HEK293T (cell line): ENCODE measurements at regions not wholly inside any gene's neighbourhood (a gene's known extent, or its start where the extent isn't known, plus 50 kb on each side); places are given as distances from the start of the nearest gene placed in this dataset.
"Not testable (repeated sequence)": the region's sequence is repeated elsewhere in the genome, so short reads cannot be mapped to it uniquely, and the experiment has no call there.

Experiments
- CTCF ChIA-PET: fragments of 350-600 bp; formaldehyde crosslinking; extraction: SDS; loops from one replicate; lab custom pipeline; 2021; ENCODE audit warnings: antibody characterized with exemption, inconsistent platforms; lab: Yijun Ruan, JAX
- POLR2A ChIA-PET: fragments of 350-600 bp; formaldehyde crosslinking; extraction: SDS; loops from one replicate; lab custom pipeline; 2020; ENCODE audit warnings: antibody characterized with exemption, inconsistent platforms; lab: Yijun Ruan, JAX
- DNase-seq: peaks from one replicate; pipeline ENCODE4 v3.0.0; 2012; ENCODE audit warnings: mixed read lengths; ENCODE audit errors: extremely low spot score
- ARNT ChIP-seq: fragments of 450-650 bp; IDR thresholded peaks from 2 replicates; pipeline ENCODE4 v1.6.1; 2017; ENCODE audit warnings: mild to moderate bottlenecking
- BHLHE40 ChIP-seq: fragments of 450-650 bp; IDR thresholded peaks from 2 replicates; pipeline ENCODE4 v1.6.1; 2016; ENCODE audit warnings: mild to moderate bottlenecking, moderate library complexity, borderline replicate concordance
- CTBP1 ChIP-seq: fragments of 450-650 bp; IDR thresholded peaks from 2 replicates; pipeline ENCODE4 v1.6.1; 2016; ENCODE audit warnings: borderline replicate concordance
- ELF4 ChIP-seq: fragments of 450-650 bp; IDR thresholded peaks from 2 replicates; pipeline ENCODE4 v1.6.1; 2017; ENCODE audit warnings: antibody characterized with exemption
- FOXA1 ChIP-seq: fragments of 450-650 bp; IDR thresholded peaks from 2 replicates; pipeline ENCODE4 v1.6.1; 2016; ENCODE audit warnings: mild to moderate bottlenecking
- FOXK2 ChIP-seq: fragments of 450-650 bp; IDR thresholded peaks from 2 replicates; pipeline ENCODE4 v1.6.1; 2016; ENCODE audit warnings: mild to moderate bottlenecking
- FOXM1 ChIP-seq: fragments of 450-650 bp; IDR thresholded peaks from 2 replicates; pipeline ENCODE4 v1.6.1; 2017; ENCODE audit warnings: mild to moderate bottlenecking, borderline replicate concordance
- HDGF ChIP-seq: fragments of 450-650 bp; IDR thresholded peaks from 2 replicates; pipeline ENCODE4 v1.6.1; 2017; ENCODE audit warnings: antibody characterized with exemption, borderline replicate concordance
- L3MBTL2 ChIP-seq: fragments of 450-650 bp; conservative IDR thresholded peaks from 2 replicates; pipeline ENCODE4 v1.6.1; 2016; ENCODE audit warnings: mild to moderate bottlenecking
- LEF1 ChIP-seq: fragments of 450-650 bp; IDR thresholded peaks from 2 replicates; pipeline ENCODE4 v1.6.1; 2017; ENCODE audit warnings: mild to moderate bottlenecking, borderline replicate concordance
- NFRKB ChIP-seq: fragments of 450-650 bp; IDR thresholded peaks from 2 replicates; pipeline ENCODE4 v1.6.1; 2016; ENCODE audit warnings: mild to moderate bottlenecking, moderate library complexity
- SP1 ChIP-seq: fragments of 450-650 bp; IDR thresholded peaks from 2 replicates; pipeline ENCODE4 v1.6.1; 2017
- SUZ12 ChIP-seq: fragments of 450-650 bp; IDR thresholded peaks from 2 replicates; pipeline ENCODE4 v1.6.1; 2016; ENCODE audit warnings: mild to moderate bottlenecking
- TARDBP ChIP-seq: fragments of 450-650 bp; IDR thresholded peaks from 2 replicates; pipeline ENCODE4 v1.6.1; 2016
- ZNF384 ChIP-seq: fragments of 450-650 bp; IDR thresholded peaks from 2 replicates; pipeline ENCODE4 v1.6.1; 2016
- TF ChIP-seq, protein P1 (sequence below): fragments of 450-650 bp; IDR thresholded peaks from 2 replicates; pipeline ENCODE4 v1.6.1; 2016

DNA sequence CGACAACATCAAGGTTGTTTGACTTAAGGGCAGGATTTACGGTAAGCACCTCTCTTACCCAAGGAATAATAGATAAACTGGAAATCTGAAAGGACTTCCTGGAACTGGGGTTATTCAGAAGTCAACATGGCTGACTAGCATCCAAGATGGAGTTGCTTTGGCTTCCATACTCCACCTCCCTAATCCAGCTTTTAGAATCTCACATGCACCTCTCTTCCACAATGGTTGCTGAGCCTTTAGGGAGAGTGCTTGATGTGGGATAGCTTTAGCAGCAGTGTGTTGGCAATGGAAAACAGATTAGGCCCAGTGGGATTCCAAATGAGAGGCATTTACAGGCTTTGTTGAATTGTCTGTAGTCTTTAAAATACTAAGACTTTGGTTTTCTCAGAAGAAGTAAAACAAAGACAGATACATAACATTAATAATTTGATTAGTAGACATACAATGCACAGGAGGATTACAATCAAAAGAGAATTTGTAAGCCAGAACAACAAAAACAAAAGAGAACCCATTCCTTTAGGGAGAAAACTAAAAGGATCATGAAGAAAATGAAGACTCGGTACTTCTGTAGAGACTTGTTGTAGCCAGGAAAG lies 222.0 kb downstream of the HS3ST3B1 start:
- ChIA-PET CTCF (no interaction called here), POLR2A (no interaction called here)
- no peak for TF ChIP-seq SP1
- TF ChIP-seq BHLHE40: no peak
- no peak for TF ChIP-seq FOXA1
- no peak for TF ChIP-seq ZNF384
- TF ChIP-seq CTBP1: no peak

GRCh38 chr17:14518919-14519318 lies 218.0 kb downstream of the HS3ST3B1 start:
- DNase-seq, CTCF ChIA-PET, POLR2A ChIA-PET: not testable (repeated sequence)

More for the DNA sequence above, 222.0 kb downstream of the HS3ST3B1 start:
- no peak for DNase-seq

- DNase-seq: no peak
- no peak for TF ChIP-seq NFRKB
- TF ChIP-seq ZNF384: no peak
- no peak for TF ChIP-seq CTBP1
- no peak for TF ChIP-seq ARNT
- TF ChIP-seq BHLHE40: no peak
- TF ChIP-seq L3MBTL2: no peak
- no peak for TF ChIP-seq ELF4
- no peak for TF ChIP-seq TARDBP
- TF ChIP-seq FOXM1: no peak
- TF ChIP-seq SP1: no peak
- no peak for TF ChIP-seq HDGF
- no peak for TF ChIP-seq FOXA1
- TF ChIP-seq, protein P1, sequence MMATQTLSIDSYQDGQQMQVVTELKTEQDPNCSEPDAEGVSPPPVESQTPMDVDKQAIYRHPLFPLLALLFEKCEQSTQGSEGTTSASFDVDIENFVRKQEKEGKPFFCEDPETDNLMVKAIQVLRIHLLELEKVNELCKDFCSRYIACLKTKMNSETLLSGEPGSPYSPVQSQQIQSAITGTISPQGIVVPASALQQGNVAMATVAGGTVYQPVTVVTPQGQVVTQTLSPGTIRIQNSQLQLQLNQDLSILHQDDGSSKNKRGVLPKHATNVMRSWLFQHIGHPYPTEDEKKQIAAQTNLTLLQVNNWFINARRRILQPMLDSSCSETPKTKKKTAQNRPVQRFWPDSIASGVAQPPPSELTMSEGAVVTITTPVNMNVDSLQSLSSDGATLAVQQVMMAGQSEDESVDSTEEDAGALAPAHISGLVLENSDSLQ: no peak
- TF ChIP-seq FOXK2: no peak
- TF ChIP-seq LEF1: no peak
- TF ChIP-seq SUZ12: no peak
- CTCF ChIA-PET: no interaction called here
- POLR2A ChIA-PET: no interaction called here
Observed at GRCh38 chr17:14514973-14515372, 214.1 kb downstream of the HS3ST3B1 start.

DNA sequence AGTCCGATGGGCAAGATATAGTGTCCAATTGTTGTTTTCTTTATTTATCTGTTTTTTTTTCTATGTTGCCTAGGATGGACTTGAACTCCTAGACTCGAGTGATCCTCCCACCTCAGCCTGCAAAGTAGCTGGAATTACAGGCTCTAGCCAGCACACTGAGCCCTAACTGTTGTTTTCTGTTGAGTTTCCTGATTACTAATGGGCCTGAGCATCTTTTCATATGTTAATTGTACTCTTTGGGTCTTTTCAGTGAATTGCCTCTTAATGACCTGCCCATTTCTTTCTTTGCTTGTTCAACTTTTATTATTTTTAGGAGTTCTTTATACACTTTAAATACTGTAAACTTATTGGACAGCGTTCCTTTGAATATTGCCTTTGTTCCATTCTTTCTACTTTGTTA lies 213.0 kb downstream of the HS3ST3B1 start:
- no peak for TF ChIP-seq L3MBTL2
- TF ChIP-seq CTBP1: no peak
- TF ChIP-seq, protein P1: no peak
- TF ChIP-seq FOXM1: no peak
- no peak for TF ChIP-seq FOXK2
- TF ChIP-seq SP1: no peak
- TF ChIP-seq ARNT: no peak
- no peak for TF ChIP-seq ZNF384
- no peak for TF ChIP-seq HDGF
- no peak for TF ChIP-seq NFRKB
- no peak for TF ChIP-seq TARDBP
- TF ChIP-seq ELF4: no peak
- TF ChIP-seq BHLHE40: no peak
- no peak for TF ChIP-seq SUZ12
- no peak for TF ChIP-seq LEF1
- no peak for TF ChIP-seq FOXA1
- no peak for DNase-seq
- ChIA-PET CTCF (no interaction called here), POLR2A (no interaction called here)

- TF ChIP-seq HDGF (no peak), FOXM1 (no peak), L3MBTL2 (no peak), FOXK2 (no peak), ZNF384 (no peak), TARDBP (no peak)
- TF ChIP-seq, protein P1: no peak
- ChIA-PET POLR2A (no interaction called here), CTCF (no interaction called here)
- DNase-seq: no peak
Observed at GRCh38 chr17:14510136-14510535, 209.3 kb downstream of the HS3ST3B1 start.

GRCh38 chr17:14508156-14508555 lies 207.3 kb downstream of the HS3ST3B1 start:
- POLR2A ChIA-PET: no interaction called here

More at GRCh38 chr17:14508156-14508555, 207.3 kb downstream of the HS3ST3B1 start:
- CTCF ChIA-PET: no interaction called here
- TF ChIP-seq SP1: no peak
- no peak for TF ChIP-seq FOXA1
- no peak for TF ChIP-seq ARNT
- TF ChIP-seq, protein P1: no peak
- no peak for TF ChIP-seq ELF4
- TF ChIP-seq FOXM1: no peak
- TF ChIP-seq NFRKB: no peak
- no peak for TF ChIP-seq CTBP1
- TF ChIP-seq FOXK2: no peak
- no peak for TF ChIP-seq TARDBP
- no peak for TF ChIP-seq L3MBTL2
- no peak for TF ChIP-seq ZNF384
- no peak for TF ChIP-seq LEF1
- no peak for DNase-seq
